GM12878 (cell line): ENCODE measurements at regions not wholly inside any gene's neighbourhood (a gene's known extent, or its start where the extent isn't known, plus 50 kb on each side); places are given as distances from the start of the nearest gene placed in this dataset.

ENCODE experiments used
- ATAC-seq: fragments of 200-7000 bp; cut with Tn5 transposase; 3 replicates; pipeline ENCODE4 v1.9.1; 2020; ENCODE audit warnings: mild to moderate bottlenecking, moderate library complexity
- BruUV-seq: library from RNA; stranded (reverse); fragments of 400-500 nt; replicated peaks from 2 replicates; lab custom pipeline; 2021; lab: Mats Ljungman, UMichigan
- CTCF ChIA-PET: fragments of 300-600 bp; sonication (Branson Sonifier 250); formaldehyde crosslinking; extraction: SDS; loops from one replicate; lab custom pipeline; 2021; ENCODE audit warnings: inconsistent platforms; lab: Yijun Ruan, JAX
- POLR2A ChIA-PET: fragments of 350-600 bp; formaldehyde crosslinking; extraction: SDS; loops from one replicate; lab custom pipeline; 2021; ENCODE audit warnings: inconsistent platforms; lab: Charles Lee
- RAD21 ChIA-PET: fragments of 300-600 bp; sonication (Branson Sonifier 250); formaldehyde crosslinking; loops from one replicate; lab custom pipeline; 2023; ENCODE audit warnings: antibody characterized with exemption; ENCODE audit not compliant: unreplicated experiment; lab: Charles Lee
- SMC1A ChIA-PET: fragments of 300-600 bp; sonication (Branson Sonifier 250); formaldehyde crosslinking; loops from one replicate; lab custom pipeline; 2023; ENCODE audit not compliant: unreplicated experiment, uncharacterized antibody; lab: Charles Lee
- DNase-seq: peaks from one replicate; pipeline ENCODE4 v3.0.0-alpha.2; 2011; ENCODE audit warnings: low read depth, low spot score
- FAIRE-seq: peaks from 3 replicates; lab custom pipeline; 2011; peaks lifted over from hg19 to GRCh38; lab: Jason Lieb, UNC
- H2AFZ ChIP-seq: 2 replicates; pipeline ENCODE4 v1.6.0; 2011; ENCODE audit warnings: low read depth, low read length, control low read depth; ENCODE audit not compliant: control insufficient read depth
- H3K27ac ChIP-seq: 2 replicates; pipeline ENCODE4 v1.5.1; 2011; ENCODE audit warnings: control low read depth; ENCODE audit not compliant: control insufficient read depth, insufficient read depth
- H3K27me3 ChIP-seq, 2 experiments: replicated peaks in 1 of 2; 2 replicates each; pipeline versions ENCODE4 v1.6.0 to v1.6.1; 2011; ENCODE audit warnings: low read length in 1 of 2; ENCODE audit not compliant: control insufficient read depth in 2 of 2, insufficient read depth in 2 of 2
- H3K36me3 ChIP-seq, 2 experiments: 2 replicates each; pipeline ENCODE4 v1.5.1; 2011; ENCODE audit warnings: low read length in 1 of 2; ENCODE audit not compliant: control insufficient read depth in 2 of 2, insufficient read depth in 2 of 2
- H3K4me1 ChIP-seq: 2 replicates; pipeline ENCODE4 v1.6.1; 2011; ENCODE audit warnings: mild to moderate bottlenecking, low read length, moderate library complexity, mixed read lengths; ENCODE audit not compliant: control insufficient read depth, insufficient read depth
- H3K4me2 ChIP-seq: 2 replicates; pipeline ENCODE4 v1.6.0; 2011; ENCODE audit warnings: control low read depth; ENCODE audit not compliant: control insufficient read depth, insufficient read depth
- H3K4me3 ChIP-seq: fragments of 200-600 bp; sonication (generic); 2 replicates; pipeline ENCODE4 v1.5.1; 2016
- H3K79me2 ChIP-seq: 2 replicates; pipeline ENCODE4 v1.6.0; 2011; ENCODE audit warnings: low read length; ENCODE audit not compliant: control insufficient read depth, insufficient read depth
- H3K9ac ChIP-seq: 2 replicates; pipeline ENCODE4 v1.8.0; 2011; ENCODE audit warnings: low read length, control low read depth, mixed read lengths; ENCODE audit not compliant: control insufficient read depth, insufficient read depth
- H3K9me3 ChIP-seq: replicated peaks from 3 replicates; pipeline ENCODE4 v1.5.1; 2011; ENCODE audit warnings: mild to moderate bottlenecking, low read length; ENCODE audit not compliant: control insufficient read depth, insufficient read depth
- H4K20me1 ChIP-seq: 2 replicates; pipeline ENCODE4 v1.6.0; 2011; ENCODE audit not compliant: control insufficient read depth, insufficient read depth
- CHD1 ChIP-seq: IDR thresholded peaks from 2 replicates; pipeline ENCODE4 v1.6.1; 2012; ENCODE audit warnings: low read depth, low read length, improper control_type of control experiment
- EZH2 ChIP-seq: IDR thresholded peaks from 2 replicates; pipeline ENCODE4 v1.6.1; 2012; ENCODE audit warnings: low read depth, mild to moderate bottlenecking, control low read depth, inconsistent platforms, low read length, borderline replicate concordance; ENCODE audit not compliant: control insufficient read depth
- IKZF1 ChIP-seq: fragments of 450-650 bp; conservative IDR thresholded peaks from 2 replicates; pipeline ENCODE4 v1.6.1; 2017; ENCODE audit warnings: antibody characterized with exemption, mild to moderate bottlenecking
- NBN ChIP-seq: fragments of 450-650 bp; IDR thresholded peaks from 2 replicates; pipeline ENCODE4 v1.6.1; 2016
- SREBF1 ChIP-seq: IDR thresholded peaks from 2 replicates; pipeline ENCODE4 v1.6.1; 2012; ENCODE audit warnings: mild to moderate bottlenecking, low read length
- TCF7 ChIP-seq: IDR thresholded peaks from 2 replicates; pipeline ENCODE4 v1.6.1; 2014; ENCODE audit warnings: antibody characterized with exemption, borderline replicate concordance
- USF2 ChIP-seq: IDR thresholded peaks from 2 replicates; pipeline ENCODE4 v1.6.1; 2011; ENCODE audit warnings: low read depth, low read length, improper control_type of control experiment, borderline replicate concordance
- YY1 ChIP-seq: IDR thresholded peaks from 2 replicates; pipeline ENCODE4 v1.6.1; 2011; ENCODE audit warnings: low read depth, mild to moderate bottlenecking, low read length
- ZNF384 ChIP-seq: IDR thresholded peaks from 2 replicates; pipeline ENCODE4 v1.6.1; 2012; ENCODE audit warnings: low read depth, mild to moderate bottlenecking, low read length, improper control_type of control experiment, borderline replicate concordance
- WGBS: methylation state at CpG from one replicate; pipeline ENCODE4 v1.1.6; 2016; ENCODE audit warnings: low lambda C conversion rate; ENCODE audit not compliant: insufficient replicate concordance, insufficient coverage; ENCODE audit errors: missing lambda C conversion rate; 5-methylcytosine and 5-hydroxymethylcytosine counted together
- in situ Hi-C: fragments of 300-500 bp; cut with MboI; formaldehyde crosslinking; loops from 9 replicates; pipeline ENCODE4 v1.14.3; 2018; ENCODE audit warnings: mixed read lengths
- intact Hi-C: fragments of 100-400 bp; cut with micrococcal nuclease; formaldehyde crosslinking; loops from one replicate; pipeline ENCODE4 v1.14.2; 2022; ENCODE audit not compliant: unreplicated experiment
- TF ChIP-seq, protein P1 (sequence below): fragments of 450-650 bp; conservative IDR thresholded peaks from 2 replicates; pipeline ENCODE4 v1.6.1; 2017; ENCODE audit warnings: mild to moderate bottlenecking, moderate library complexity
- TF ChIP-seq, protein P2 (sequence below): fragments of 450-650 bp; IDR thresholded peaks from 2 replicates; pipeline ENCODE4 v1.6.1; 2017; ENCODE audit warnings: mild to moderate bottlenecking, moderate library complexity
- TF ChIP-seq, protein P3 (sequence below): fragments of 450-650 bp; IDR thresholded peaks from 2 replicates; pipeline ENCODE4 v1.6.1; 2016; ENCODE audit warnings: mild to moderate bottlenecking

DNA sequence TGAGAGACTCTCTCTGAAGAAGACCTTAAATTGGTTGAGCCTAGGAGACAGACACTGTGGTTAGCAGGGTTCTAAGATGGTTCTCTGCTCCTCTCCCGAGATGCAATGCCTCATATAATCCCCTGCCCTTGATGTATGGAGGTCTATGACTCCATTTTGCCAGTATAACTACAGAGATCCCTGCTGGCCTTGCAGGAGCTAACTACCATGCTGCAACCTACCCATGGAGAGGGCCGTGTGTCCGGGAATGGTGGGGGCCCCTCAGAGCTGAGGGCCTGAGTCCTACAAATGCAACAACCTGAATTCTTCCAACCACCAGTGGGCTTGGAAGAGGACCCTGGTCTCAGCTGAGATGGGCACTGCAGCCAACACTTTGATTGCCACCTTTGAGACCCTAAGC is 388.0 kb downstream of the SETD4 start:
- DNase-seq (no peak), FAIRE-seq (no peak), ATAC-seq (no peak)
- ChIA-PET POLR2A (no interaction called here), SMC1A (no interaction called here), CTCF (no interaction called here), RAD21 (no interaction called here)
- H2AFZ ChIP-seq: no peak overlapping the region
- in situ Hi-C loops: no loop called here
- H3K4me1 ChIP-seq: no peaks in the 10 kb centered on the region
- H3K27me3 ChIP-seq: no peaks in the 10 kb centered on the region
- no peaks in the 10 kb centered on the region for H4K20me1 ChIP-seq
- H3K9ac ChIP-seq: no peak overlapping the region
- no peak overlapping the region for H3K4me2 ChIP-seq
- TF ChIP-seq NBN (no peak), SREBF1 (no peak), TCF7 (no peak), IKZF1 (no peak), CHD1 (no peak), USF2 (no peak), YY1 (no peak), ZNF384 (no peak), EZH2 (no peak)
- TF ChIP-seq, protein P1, sequence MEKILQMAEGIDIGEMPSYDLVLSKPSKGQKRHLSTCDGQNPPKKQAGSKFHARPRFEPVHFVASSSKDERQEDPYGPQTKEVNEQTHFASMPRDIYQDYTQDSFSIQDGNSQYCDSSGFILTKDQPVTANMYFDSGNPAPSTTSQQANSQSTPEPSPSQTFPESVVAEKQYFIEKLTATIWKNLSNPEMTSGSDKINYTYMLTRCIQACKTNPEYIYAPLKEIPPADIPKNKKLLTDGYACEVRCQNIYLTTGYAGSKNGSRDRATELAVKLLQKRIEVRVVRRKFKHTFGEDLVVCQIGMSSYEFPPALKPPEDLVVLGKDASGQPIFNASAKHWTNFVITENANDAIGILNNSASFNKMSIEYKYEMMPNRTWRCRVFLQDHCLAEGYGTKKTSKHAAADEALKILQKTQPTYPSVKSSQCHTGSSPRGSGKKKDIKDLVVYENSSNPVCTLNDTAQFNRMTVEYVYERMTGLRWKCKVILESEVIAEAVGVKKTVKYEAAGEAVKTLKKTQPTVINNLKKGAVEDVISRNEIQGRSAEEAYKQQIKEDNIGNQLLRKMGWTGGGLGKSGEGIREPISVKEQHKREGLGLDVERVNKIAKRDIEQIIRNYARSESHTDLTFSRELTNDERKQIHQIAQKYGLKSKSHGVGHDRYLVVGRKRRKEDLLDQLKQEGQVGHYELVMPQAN: no peak
- TF ChIP-seq, protein P2, sequence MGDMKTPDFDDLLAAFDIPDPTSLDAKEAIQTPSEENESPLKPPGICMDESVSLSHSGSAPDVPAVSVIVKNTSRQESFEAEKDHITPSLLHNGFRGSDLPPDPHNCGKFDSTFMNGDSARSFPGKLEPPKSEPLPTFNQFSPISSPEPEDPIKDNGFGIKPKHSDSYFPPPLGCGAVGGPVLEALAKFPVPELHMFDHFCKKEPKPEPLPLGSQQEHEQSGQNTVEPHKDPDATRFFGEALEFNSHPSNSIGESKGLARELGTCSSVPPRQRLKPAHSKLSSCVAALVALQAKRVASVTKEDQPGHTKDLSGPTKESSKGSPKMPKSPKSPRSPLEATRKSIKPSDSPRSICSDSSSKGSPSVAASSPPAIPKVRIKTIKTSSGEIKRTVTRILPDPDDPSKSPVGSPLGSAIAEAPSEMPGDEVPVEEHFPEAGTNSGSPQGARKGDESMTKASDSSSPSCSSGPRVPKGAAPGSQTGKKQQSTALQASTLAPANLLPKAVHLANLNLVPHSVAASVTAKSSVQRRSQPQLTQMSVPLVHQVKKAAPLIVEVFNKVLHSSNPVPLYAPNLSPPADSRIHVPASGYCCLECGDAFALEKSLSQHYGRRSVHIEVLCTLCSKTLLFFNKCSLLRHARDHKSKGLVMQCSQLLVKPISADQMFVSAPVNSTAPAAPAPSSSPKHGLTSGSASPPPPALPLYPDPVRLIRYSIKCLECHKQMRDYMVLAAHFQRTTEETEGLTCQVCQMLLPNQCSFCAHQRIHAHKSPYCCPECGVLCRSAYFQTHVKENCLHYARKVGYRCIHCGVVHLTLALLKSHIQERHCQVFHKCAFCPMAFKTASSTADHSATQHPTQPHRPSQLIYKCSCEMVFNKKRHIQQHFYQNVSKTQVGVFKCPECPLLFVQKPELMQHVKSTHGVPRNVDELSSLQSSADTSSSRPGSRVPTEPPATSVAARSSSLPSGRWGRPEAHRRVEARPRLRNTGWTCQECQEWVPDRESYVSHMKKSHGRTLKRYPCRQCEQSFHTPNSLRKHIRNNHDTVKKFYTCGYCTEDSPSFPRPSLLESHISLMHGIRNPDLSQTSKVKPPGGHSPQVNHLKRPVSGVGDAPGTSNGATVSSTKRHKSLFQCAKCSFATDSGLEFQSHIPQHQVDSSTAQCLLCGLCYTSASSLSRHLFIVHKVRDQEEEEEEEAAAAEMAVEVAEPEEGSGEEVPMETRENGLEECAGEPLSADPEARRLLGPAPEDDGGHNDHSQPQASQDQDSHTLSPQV: no peak
- TF ChIP-seq, protein P3, sequence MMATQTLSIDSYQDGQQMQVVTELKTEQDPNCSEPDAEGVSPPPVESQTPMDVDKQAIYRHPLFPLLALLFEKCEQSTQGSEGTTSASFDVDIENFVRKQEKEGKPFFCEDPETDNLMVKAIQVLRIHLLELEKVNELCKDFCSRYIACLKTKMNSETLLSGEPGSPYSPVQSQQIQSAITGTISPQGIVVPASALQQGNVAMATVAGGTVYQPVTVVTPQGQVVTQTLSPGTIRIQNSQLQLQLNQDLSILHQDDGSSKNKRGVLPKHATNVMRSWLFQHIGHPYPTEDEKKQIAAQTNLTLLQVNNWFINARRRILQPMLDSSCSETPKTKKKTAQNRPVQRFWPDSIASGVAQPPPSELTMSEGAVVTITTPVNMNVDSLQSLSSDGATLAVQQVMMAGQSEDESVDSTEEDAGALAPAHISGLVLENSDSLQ: no peak
- H3K9me3 ChIP-seq: no peaks in the 10 kb centered on the region
- no TSS peak for BruUV-seq
- 13% methylated on average over 3 of the region's 3 CpGs for WGBS
- intact Hi-C loops: no loop called here
- H3K4me3 ChIP-seq: no peak overlapping the region
- no peak overlapping the region for H3K27ac ChIP-seq
- no peaks in the 10 kb centered on the region for H3K36me3 ChIP-seq
- no peaks in the 10 kb centered on the region for H3K79me2 ChIP-seq
